ENCODE measurements at regions not wholly inside any gene's neighbourhood (a gene's known extent, or its start where the extent isn't known, plus 50 kb on each side); places are given as distances from the start of the nearest gene placed in this dataset.

DNA sequence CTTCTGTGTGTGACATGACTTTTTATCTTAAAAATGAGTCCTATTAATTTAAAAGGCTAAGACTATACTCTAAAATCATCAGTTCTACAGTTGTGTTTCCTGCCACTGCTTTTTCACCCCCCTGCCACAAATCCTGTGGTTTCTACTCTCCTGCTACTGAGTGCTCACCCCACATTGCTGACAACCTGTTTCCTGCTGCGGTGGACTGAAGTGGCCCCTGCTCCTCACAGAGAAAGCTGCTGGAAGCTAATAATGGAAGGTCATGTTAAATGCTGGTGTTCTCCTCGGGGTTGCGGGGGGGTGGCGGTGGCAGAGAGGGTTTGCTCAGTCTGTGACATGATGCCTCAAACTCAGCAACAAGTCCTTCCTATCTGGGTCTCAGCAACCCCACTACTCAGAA, 113.2 kb upstream of the INHBA start:
- TF ChIP-seq, protein P1, sequence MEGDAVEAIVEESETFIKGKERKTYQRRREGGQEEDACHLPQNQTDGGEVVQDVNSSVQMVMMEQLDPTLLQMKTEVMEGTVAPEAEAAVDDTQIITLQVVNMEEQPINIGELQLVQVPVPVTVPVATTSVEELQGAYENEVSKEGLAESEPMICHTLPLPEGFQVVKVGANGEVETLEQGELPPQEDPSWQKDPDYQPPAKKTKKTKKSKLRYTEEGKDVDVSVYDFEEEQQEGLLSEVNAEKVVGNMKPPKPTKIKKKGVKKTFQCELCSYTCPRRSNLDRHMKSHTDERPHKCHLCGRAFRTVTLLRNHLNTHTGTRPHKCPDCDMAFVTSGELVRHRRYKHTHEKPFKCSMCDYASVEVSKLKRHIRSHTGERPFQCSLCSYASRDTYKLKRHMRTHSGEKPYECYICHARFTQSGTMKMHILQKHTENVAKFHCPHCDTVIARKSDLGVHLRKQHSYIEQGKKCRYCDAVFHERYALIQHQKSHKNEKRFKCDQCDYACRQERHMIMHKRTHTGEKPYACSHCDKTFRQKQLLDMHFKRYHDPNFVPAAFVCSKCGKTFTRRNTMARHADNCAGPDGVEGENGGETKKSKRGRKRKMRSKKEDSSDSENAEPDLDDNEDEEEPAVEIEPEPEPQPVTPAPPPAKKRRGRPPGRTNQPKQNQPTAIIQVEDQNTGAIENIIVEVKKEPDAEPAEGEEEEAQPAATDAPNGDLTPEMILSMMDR (conservative IDR thresholded peaks at IDR 0.05), result no peak
- TF ChIP-seq ZFX (IDR thresholded peaks at IDR 0.05), result no peak

Measured in C4-2B (cell line).